ENCODE measurements at regions not wholly inside any gene's neighbourhood (a gene's known extent, or its start where the extent isn't known, plus 50 kb on each side); places are given as distances from the start of the nearest gene placed in this dataset.
A peak's percentile ranks its signal among the peaks of the same experiment; 100 is the strongest.

- no peak for DNase-seq
These were observed 800.7 kb downstream of the MAFB start for GRCh38 chr20:39888310-39888709.

GRCh38 chr20:39886650-39887190 is 802.3 kb downstream of the MAFB start:
- no peak for DNase-seq

DNA sequence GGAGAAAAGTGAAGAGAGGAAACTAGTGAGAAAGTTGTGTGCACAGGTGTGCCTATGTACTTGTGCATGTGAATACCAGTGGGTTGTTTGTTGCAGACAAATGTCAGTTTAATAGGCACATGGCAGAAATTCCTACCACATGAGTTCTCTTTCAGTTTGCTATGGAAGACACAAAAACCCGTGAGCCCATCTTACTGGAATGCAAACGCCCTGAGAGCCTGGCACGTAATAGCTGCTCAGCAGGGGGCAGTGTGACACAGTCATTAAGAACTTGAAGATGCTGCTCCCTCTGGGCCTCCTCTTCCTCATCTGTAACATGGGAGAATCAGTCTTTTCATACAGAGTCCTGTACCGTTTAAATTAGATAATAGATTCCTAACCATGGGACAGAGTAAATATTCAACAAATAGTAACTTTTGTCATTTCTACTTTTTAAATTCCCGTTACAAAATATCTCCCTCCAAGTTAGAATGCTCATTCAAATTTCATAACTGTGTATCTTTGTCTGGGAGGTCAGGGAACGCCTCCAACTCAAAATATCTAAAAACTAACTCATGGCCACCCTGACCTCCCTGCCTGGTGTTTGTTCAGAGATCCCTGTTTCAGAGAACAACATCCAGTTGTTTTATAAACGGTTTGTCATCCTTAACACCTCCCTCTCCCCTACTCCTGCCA is 802.9 kb downstream of the MAFB start:
- DNase-seq: no peak

DNA sequence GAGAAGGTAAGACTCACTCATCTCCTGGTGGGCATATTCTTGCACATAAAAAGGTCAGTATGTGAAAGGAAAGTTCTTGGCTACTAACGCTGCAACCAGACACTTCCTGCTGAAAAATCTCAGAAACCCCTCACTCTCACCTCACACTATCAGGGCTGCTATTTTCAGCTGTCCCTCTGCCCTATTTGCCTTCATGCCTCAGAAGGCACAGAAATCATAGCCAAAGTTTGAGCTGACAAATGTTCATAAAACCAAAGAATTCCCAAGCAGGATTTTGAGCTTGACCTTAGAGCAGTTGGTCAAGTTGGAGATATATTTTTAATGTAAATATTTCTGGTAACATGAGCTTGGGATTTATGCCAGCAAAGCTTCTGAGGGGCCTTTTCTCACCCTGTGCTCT is 806.2 kb downstream of the MAFB start:
- no peak for DNase-seq

GRCh38 chr20:39880890-39881289 is 808.1 kb downstream of the MAFB start:
- DNase-seq: no peak

DNA sequence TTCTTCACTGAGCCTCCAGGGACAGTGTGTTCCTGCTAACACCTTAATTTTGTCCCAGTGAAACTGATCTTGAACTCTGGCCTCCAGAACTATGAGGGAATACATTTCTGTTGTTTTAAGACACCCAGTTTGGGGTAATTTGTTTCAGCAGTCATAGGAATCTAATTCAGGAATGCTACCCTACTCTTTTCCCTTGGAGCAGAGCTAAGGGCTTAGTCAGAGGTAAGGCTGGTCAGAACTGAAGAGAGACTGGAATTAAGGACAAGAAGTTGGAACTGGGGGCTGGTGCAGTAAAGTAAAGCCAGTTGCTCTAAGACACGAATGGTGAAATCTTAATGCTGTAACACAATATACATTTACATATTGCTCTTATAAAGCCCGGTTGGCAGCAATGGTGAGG is 809.7 kb downstream of the MAFB start:
- no peak for DNase-seq

- no peak for DNase-seq
These were observed 810.2 kb downstream of the MAFB start for GRCh38 chr20:39878809-39879208.

- DNase-seq: no peak
These were observed 810.7 kb downstream of the MAFB start for GRCh38 chr20:39878320-39878719.

- no peak for DNase-seq
These were observed 811.2 kb downstream of the MAFB start for GRCh38 chr20:39877788-39878187.

GRCh38 chr20:39876976-39877635 is 811.9 kb downstream of the MAFB start:
- DNase-seq: no peak

DNA sequence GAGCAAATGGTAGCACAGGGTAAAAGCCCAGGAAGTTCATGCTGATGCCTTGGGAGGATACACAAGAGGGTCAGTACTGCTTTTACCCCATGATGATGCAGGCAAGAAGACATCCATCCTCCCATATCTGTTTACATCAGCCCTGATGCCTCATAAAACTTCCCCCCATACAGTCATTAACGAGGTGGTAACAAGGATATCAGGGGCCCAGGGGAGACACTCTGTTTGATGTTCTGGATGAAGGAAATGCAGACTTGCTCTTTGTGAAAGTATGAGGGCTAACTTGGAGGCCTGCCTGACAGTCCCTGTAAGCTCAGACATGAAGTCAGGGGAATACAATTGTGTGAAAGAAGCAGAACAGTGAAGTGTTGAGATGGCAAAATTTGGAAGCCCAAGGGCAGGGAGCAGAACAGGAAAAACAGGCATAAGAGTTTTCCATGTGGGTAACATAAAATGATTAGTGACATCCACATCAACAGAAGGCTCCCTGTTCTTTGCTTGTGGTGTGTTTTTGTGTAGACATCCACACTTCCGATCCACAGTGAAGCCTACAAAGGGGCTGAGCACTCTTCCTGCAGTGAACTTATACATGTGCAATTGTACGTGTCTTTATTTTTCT is 813.4 kb downstream of the MAFB start:
- no peak for DNase-seq

DNA sequence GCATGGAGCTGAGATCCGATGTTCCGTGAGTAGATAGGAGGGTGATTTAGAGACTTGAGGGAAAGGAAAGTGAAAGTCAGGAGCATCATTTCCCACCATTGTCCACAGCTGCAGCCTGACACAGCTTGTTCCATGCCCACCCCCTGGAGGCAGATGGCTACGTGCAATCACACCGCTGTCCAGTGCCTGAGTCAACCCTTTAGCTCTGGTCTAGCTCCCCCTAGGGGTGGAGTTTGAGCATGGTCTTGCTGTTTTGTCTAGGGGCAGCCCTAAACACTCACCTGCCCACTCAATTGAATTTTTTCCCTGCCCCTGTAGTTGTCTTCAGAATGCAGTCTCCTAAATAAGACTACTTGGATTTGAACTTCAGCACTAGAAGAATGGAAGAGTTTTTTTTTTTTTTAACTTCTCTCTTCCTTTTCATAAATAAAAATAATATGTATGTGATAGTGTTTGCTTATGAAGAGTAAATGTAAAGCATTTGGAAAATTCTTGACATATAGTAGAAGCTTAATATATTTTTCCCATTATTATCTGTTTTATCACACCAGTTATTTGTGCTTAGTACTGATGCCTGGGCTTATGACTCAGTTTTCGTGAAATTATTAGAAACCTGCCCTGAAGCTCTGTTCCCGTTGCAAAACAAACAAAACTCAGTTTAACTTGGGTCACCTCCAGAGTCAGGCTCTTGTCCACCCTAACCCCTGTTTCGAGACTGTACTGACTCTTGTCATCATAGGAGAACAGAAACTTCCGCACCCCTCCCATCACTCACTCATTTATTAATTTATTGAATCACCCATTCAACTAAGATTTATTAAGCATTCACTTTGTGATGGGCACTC is 814.8 kb downstream of the MAFB start:
- peak; percentile 36 for DNase-seq

- DNase-seq: no peak
These were observed 815.8 kb downstream of the MAFB start for GRCh38 chr20:39873286-39873685.

- DNase-seq: no peak
These were observed 818.0 kb downstream of the MAFB start for GRCh38 chr20:39871013-39871412.

DNA sequence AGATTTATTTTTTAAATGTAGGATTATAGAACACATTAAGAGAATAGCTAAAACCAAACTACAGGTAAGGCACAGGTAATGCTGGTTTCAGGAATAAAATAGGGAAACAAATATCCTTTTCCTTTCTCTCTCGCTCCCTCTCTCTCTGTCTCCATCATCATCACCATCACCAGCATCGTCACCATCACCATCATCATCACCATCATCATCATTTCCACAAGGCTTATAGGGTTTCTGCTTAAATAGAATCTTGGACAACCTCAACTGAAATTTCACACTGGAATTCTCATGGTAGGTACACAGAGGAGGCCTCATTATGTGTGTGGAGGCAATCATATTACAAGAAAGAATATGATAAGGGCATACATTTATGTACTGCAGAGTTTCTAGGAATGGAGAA is 823.6 kb downstream of the MAFB start:
- no peak for DNase-seq

- no peak for DNase-seq
These were observed 826.6 kb downstream of the MAFB start for GRCh38 chr20:39862470-39862891.

DNA sequence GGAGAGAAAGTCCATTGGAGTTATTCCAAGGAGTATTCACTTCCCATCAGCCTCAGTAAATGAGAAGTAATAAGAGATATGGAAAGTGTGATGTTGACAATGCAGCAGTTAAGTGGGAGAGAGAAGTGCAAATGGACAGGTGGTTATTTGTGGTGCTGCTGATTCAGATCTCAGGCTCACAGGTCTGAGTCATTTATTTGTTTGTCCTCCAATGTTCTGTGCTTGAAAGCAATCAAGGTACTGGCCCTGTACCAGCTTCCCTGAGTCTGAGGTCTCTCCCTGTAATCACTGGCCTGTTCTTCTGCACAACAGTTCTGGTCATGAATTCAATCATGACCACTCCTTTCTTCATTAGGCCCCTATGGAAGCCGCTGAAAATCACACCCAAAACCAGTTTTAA is 827.7 kb downstream of the MAFB start:
- no peak for DNase-seq

DNA sequence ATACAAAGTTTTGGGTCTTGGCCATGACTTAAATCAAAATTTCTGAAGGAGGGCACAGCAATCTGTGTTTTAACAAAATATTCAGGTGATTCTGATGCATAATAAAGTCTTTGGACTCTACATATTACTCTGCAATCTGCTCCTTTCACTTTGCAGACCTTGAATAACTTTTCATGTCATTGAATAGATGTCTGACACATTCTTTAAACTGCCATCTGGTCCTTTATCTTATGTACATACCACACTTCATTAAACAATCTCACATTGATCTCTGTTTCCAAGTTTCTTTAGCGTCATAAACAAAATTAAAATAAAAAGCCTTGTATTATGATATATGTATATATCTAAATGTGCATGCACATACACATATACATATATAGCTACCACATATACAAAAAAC is 831.2 kb downstream of the MAFB start:
- no peak for DNase-seq

GRCh38 chr20:39857187-39857586 is 831.8 kb downstream of the MAFB start:
- no peak for DNase-seq

GRCh38 chr20:39855799-39856198 is 833.2 kb downstream of the MAFB start:
- no peak for DNase-seq

GRCh38 chr20:39855056-39855455 is 834.0 kb downstream of the MAFB start:
- DNase-seq: no peak

GRCh38 chr20:39853636-39854035 is 835.4 kb downstream of the MAFB start:
- peak; percentile 24 for DNase-seq

GRCh38 chr20:39853050-39853449 is 836.0 kb downstream of the MAFB start:
- DNase-seq: no peak

Measured in GOT3 (cell line).